BLaER1 treated with 17β-estradiol and CSF1 and Interleukin-3, amounts not matched to agents 10 nM and 100 nM (cell line): ENCODE measurements at regions not wholly inside any gene's neighbourhood (a gene's known extent, or its start where the extent isn't known, plus 50 kb on each side); places are given as distances from the start of the nearest gene placed in this dataset.

Source experiments
- H3K27ac ChIP-seq, 11 experiments: shearing (Covaris generic); formaldehyde crosslinking; 2 replicates each; pipeline ENCODE4 v1.8.1; 2022
- H3K27me3 ChIP-seq, 11 experiments: shearing (Covaris generic); formaldehyde crosslinking; 2 replicates each; pipeline ENCODE4 v1.8.1; 2022
- H3K36me3 ChIP-seq, 11 experiments: shearing (Covaris generic); formaldehyde crosslinking; 2 replicates each; pipeline ENCODE4 v1.8.1; 2022
- H3K4me1 ChIP-seq, 10 experiments: shearing (Covaris generic); formaldehyde crosslinking; 2 replicates each; pipeline ENCODE4 v1.8.1; 2022
- H3K4me2 ChIP-seq, 11 experiments: shearing (Covaris generic); formaldehyde crosslinking; 2 replicates each; pipeline ENCODE4 v1.8.1; 2022
- H3K4me3 ChIP-seq, 10 experiments: shearing (Covaris generic); formaldehyde crosslinking; 2 replicates each; pipeline ENCODE4 v1.8.1; 2022
- H3K9ac ChIP-seq, 11 experiments: shearing (Covaris generic); formaldehyde crosslinking; 2 replicates each; pipeline ENCODE4 v1.8.1; 2022
- H3K9me3 ChIP-seq, 11 experiments: shearing (Covaris generic); formaldehyde crosslinking; replicated peaks in 1 of 11; 2 replicates each; pipeline ENCODE4 v1.8.1; 2022
- H4K20me1 ChIP-seq, 11 experiments: shearing (Covaris generic); formaldehyde crosslinking; 2 replicates each; pipeline ENCODE4 v1.8.1; 2022
- Cebpa-rat ChIP-seq, 11 experiments: shearing (Covaris generic); IDR thresholded peaks; 2 replicates each; pipeline ENCODE4 v1.8.1; 2022

GRCh38 chr2:12607971-12608370 lies 108.8 kb upstream of the TRIB2 start:
- H3K4me3 ChIP-seq, result no peak overlapping the region
- H3K36me3 ChIP-seq, result no peaks in the 10 kb centered on the region
- no peaks in the 10 kb centered on the region for H4K20me1 ChIP-seq
- no peaks in the 10 kb centered on the region for H3K9me3 ChIP-seq
- no peak overlapping the region for H3K9ac ChIP-seq
- no peak overlapping the region for H3K4me2 ChIP-seq
- H3K4me1 ChIP-seq, result peaks cover 0 to 11% (median 6%) of the 10 kb centered on the region in 10 experiments; a peak in 18 of 20 replicates
- H3K27ac ChIP-seq, result no peak overlapping the region
- no peaks in the 10 kb centered on the region for H3K27me3 ChIP-seq
- no peak for TF ChIP-seq Cebpa-rat (IDR thresholded peaks at IDR 0.05)

GRCh38 chr2:12610314-12610713 lies 106.4 kb upstream of the TRIB2 start:
- Histone ChIP-seq H4K20me1 (no peaks in the 10 kb centered on the region), H3K27me3 (no peaks in the 10 kb centered on the region), H3K9me3 (no peaks in the 10 kb centered on the region; a peak in 1 of 22 replicates), H3K36me3 (no peaks in the 10 kb centered on the region), H3K9ac (no peak overlapping the region), H3K4me1 (peaks cover 4 to 21% (median 14%) of the 10 kb centered on the region in 10 experiments; a peak in 19 of 20 replicates), H3K27ac (no peak overlapping the region), H3K4me3 (no peak overlapping the region), H3K4me2 (no peak overlapping the region)
- TF ChIP-seq Cebpa-rat (IDR thresholded peaks at IDR 0.05), result no peak

- no peak for TF ChIP-seq Cebpa-rat (IDR thresholded peaks at IDR 0.05)
- H3K27me3 ChIP-seq, result no peaks in the 10 kb centered on the region
- no peak overlapping the region for H3K4me3 ChIP-seq
- H3K9ac ChIP-seq, result no peak overlapping the region
- H3K9me3 ChIP-seq, result no peaks in the 10 kb centered on the region; a peak in 1 of 22 replicates
- peak overlapping the region in 1 of 11 experiments; percentile 58; a peak in 1 of 22 replicates for H3K27ac ChIP-seq
- H3K4me2 ChIP-seq, result peak overlapping the region in 2 of 11 experiments; percentile 76 to 81; a peak in 3 of 22 replicates
- H3K4me1 ChIP-seq, result peaks cover 12 to 25% (median 17%) of the 10 kb centered on the region in 10 experiments
- no peaks in the 10 kb centered on the region for H3K36me3 ChIP-seq
- no peaks in the 10 kb centered on the region for H4K20me1 ChIP-seq
Observed at GRCh38 chr2:12612168-12612567, 104.6 kb upstream of the TRIB2 start.

GRCh38 chr2:12612671-12613070 lies 104.1 kb upstream of the TRIB2 start:
- Histone ChIP-seq H3K9me3 (no peaks in the 10 kb centered on the region; a peak in 1 of 22 replicates), H3K4me2 (peak overlapping the region in 8 of 11 experiments; percentile 42 to 81 (median 62); a peak in 13 of 22 replicates), H3K27ac (peak overlapping the region in 2 of 11 experiments; percentile 17 to 58; a peak in 2 of 22 replicates), H3K4me1 (peaks cover 12 to 27% (median 20%) of the 10 kb centered on the region in 10 experiments), H3K9ac (peak overlapping the region in 2 of 11 experiments; percentile 12 to 29; a peak in 2 of 22 replicates), H3K36me3 (no peaks in the 10 kb centered on the region), H3K4me3 (no peak overlapping the region), H4K20me1 (no peaks in the 10 kb centered on the region), H3K27me3 (no peaks in the 10 kb centered on the region)
- no peak for TF ChIP-seq Cebpa-rat (IDR thresholded peaks at IDR 0.05)

- TF ChIP-seq Cebpa-rat (IDR thresholded peaks at IDR 0.05), result no peak
- Histone ChIP-seq H3K36me3 (no peaks in the 10 kb centered on the region), H3K4me1 (peaks cover 12 to 29% (median 20%) of the 10 kb centered on the region in 10 experiments), H4K20me1 (no peaks in the 10 kb centered on the region), H3K27me3 (no peaks in the 10 kb centered on the region), H3K4me2 (peak overlapping the region; percentile 14 to 81 (median 61); a peak in 21 of 22 replicates), H3K27ac (peak overlapping the region in 6 of 11 experiments; percentile 8 to 58 (median 24); a peak in 7 of 22 replicates), H3K9ac (peak overlapping the region in 2 of 11 experiments; percentile 12 to 29; a peak in 2 of 22 replicates), H3K4me3 (0 out of 20 replicates have a peak overlapping the region, but pooled peaks of 1 of the 10 experiments have one; percentile 21), H3K9me3 (no peaks in the 10 kb centered on the region; a peak in 1 of 22 replicates)
Observed at GRCh38 chr2:12613137-12613835, 103.5 kb upstream of the TRIB2 start.

- no peak overlapping the region for H3K27ac ChIP-seq
- peaks cover 18 to 32% (median 23%) of the 10 kb centered on the region in 10 experiments for H3K4me1 ChIP-seq
- peaks cover 0 to 6% (median 0%) of the 10 kb centered on the region in 11 experiments; a peak in 1 of 22 replicates for H3K27me3 ChIP-seq
- H3K9ac ChIP-seq, result no peak overlapping the region
- TF ChIP-seq Cebpa-rat (IDR thresholded peaks at IDR 0.05), result no peak
- H3K4me2 ChIP-seq, result no peak overlapping the region
- H4K20me1 ChIP-seq, result no peaks in the 10 kb centered on the region
- H3K4me3 ChIP-seq, result no peak overlapping the region
- H3K36me3 ChIP-seq, result no peaks in the 10 kb centered on the region
- H3K9me3 ChIP-seq, result no peaks in the 10 kb centered on the region; a peak in 1 of 22 replicates
Observed at GRCh38 chr2:12615509-12615908, 101.2 kb upstream of the TRIB2 start.

- Histone ChIP-seq H3K4me3 (no peak overlapping the region), H3K27me3 (peaks cover 0 to 6% (median 0%) of the 10 kb centered on the region in 11 experiments; a peak in 1 of 22 replicates), H3K4me1 (peaks cover 18 to 32% (median 24%) of the 10 kb centered on the region in 10 experiments), H3K9me3 (no peaks in the 10 kb centered on the region; a peak in 1 of 22 replicates), H3K27ac (no peak overlapping the region), H3K36me3 (no peaks in the 10 kb centered on the region), H4K20me1 (no peaks in the 10 kb centered on the region), H3K9ac (no peak overlapping the region), H3K4me2 (peak overlapping the region in 7 of 11 experiments; percentile 11 to 37 (median 34); a peak in 10 of 22 replicates)
- TF ChIP-seq Cebpa-rat (IDR thresholded peaks at IDR 0.05), result no peak
Observed at GRCh38 chr2:12616456-12617156, 100.1 kb upstream of the TRIB2 start.

GRCh38 chr2:12617366-12617765 lies 99.4 kb upstream of the TRIB2 start:
- H4K20me1 ChIP-seq, result no peaks in the 10 kb centered on the region
- peaks cover 0 to 6% (median 0%) of the 10 kb centered on the region in 11 experiments; a peak in 1 of 22 replicates for H3K27me3 ChIP-seq
- no peak overlapping the region for H3K4me3 ChIP-seq
- peak overlapping the region in 2 of 11 experiments; percentile 23 to 36; a peak in 3 of 22 replicates for H3K4me2 ChIP-seq
- H3K4me1 ChIP-seq, result peaks cover 15 to 29% (median 24%) of the 10 kb centered on the region in 10 experiments
- no peak overlapping the region for H3K9ac ChIP-seq
- no peak overlapping the region for H3K27ac ChIP-seq
- no peaks in the 10 kb centered on the region; a peak in 1 of 22 replicates for H3K9me3 ChIP-seq
- H3K36me3 ChIP-seq, result no peaks in the 10 kb centered on the region
- no peak for TF ChIP-seq Cebpa-rat (IDR thresholded peaks at IDR 0.05)

GRCh38 chr2:12617853-12618252 lies 98.9 kb upstream of the TRIB2 start:
- no peak overlapping the region for H3K9ac ChIP-seq
- H3K4me1 ChIP-seq, result peaks cover 10 to 27% (median 21%) of the 10 kb centered on the region in 10 experiments
- H3K4me3 ChIP-seq, result no peak overlapping the region
- peak overlapping the region in 1 of 11 experiments; percentile 36; a peak in 2 of 22 replicates for H3K4me2 ChIP-seq
- peaks cover 0 to 6% (median 0%) of the 10 kb centered on the region in 11 experiments; a peak in 1 of 22 replicates for H3K27me3 ChIP-seq
- H4K20me1 ChIP-seq, result no peaks in the 10 kb centered on the region
- no peaks in the 10 kb centered on the region; a peak in 1 of 22 replicates for H3K9me3 ChIP-seq
- H3K36me3 ChIP-seq, result no peaks in the 10 kb centered on the region
- no peak overlapping the region for H3K27ac ChIP-seq
- TF ChIP-seq Cebpa-rat (IDR thresholded peaks at IDR 0.05), result no peak
